CD14-positive monocyte (primary cell): ENCODE measurements at regions not wholly inside any gene's neighbourhood (a gene's known extent, or its start where the extent isn't known, plus 50 kb on each side); places are given as distances from the start of the nearest gene placed in this dataset.
A peak's percentile ranks its signal among the peaks of the same experiment; 100 is the strongest.

Experiments used
- DNase-seq, 3 donors: peaks; one replicate each; pipeline ENCODE4 v3.0.0-alpha.2; 2011 to 2022
- H2AFZ ChIP-seq: 2 replicates; pipeline ENCODE4 v1.6.0; 2012; ENCODE audit warnings: mild to moderate bottlenecking, low read depth, low read length, inconsistent platforms; ENCODE audit not compliant: insufficient read depth, poor library complexity, severe bottlenecking
- H3K27ac ChIP-seq, 2 donors: 1 replicate in 1 of 2; 2 replicates in 1 of 2; pipeline ENCODE4 v1.5.1; 2012 to 2013; ENCODE audit warnings: low read length in 2 of 2, control low read depth in 1 of 2, inconsistent platforms in 1 of 2, low read depth in 1 of 2, mild to moderate bottlenecking in 1 of 2
- H3K27me3 ChIP-seq, 2 donors: one replicate each; pipeline versions ENCODE4 v1.6.0 to v1.6.1; 2011 to 2013; ENCODE audit warnings: low read length in 2 of 2; ENCODE audit not compliant: control insufficient read depth in 2 of 2, insufficient read depth in 2 of 2
- H3K36me3 ChIP-seq, 2 donors: replicated peaks in 1 of 2; 1 replicate in 1 of 2; 2 replicates in 1 of 2; pipeline versions ENCODE4 v1.5.1 to v1.6.1; 2012 to 2013; ENCODE audit warnings: low read length in 2 of 2, control low read depth in 1 of 2, inconsistent platforms in 1 of 2, mild to moderate bottlenecking in 1 of 2; ENCODE audit not compliant: insufficient read depth in 2 of 2, control insufficient read depth in 1 of 2
- H3K4me1 ChIP-seq, 2 donors: 1 replicate in 1 of 2; 2 replicates in 1 of 2; pipeline versions ENCODE4 v1.5.1 to v1.6.1; 2012 to 2013; ENCODE audit warnings: low read length in 2 of 2, control low read depth in 1 of 2, inconsistent platforms in 1 of 2, mild to moderate bottlenecking in 1 of 2, moderate library complexity in 1 of 2; ENCODE audit not compliant: insufficient read depth in 2 of 2, control insufficient read depth in 1 of 2
- H3K4me2 ChIP-seq: replicated peaks from 2 replicates; pipeline ENCODE3; 2012; ENCODE audit warnings: low read length, moderate library complexity, mild to moderate bottlenecking; ENCODE audit not compliant: poor library complexity, severe bottlenecking; ENCODE audit errors: extremely low read depth
- H3K4me3 ChIP-seq, 3 experiments: fragments of 200-600 bp in 1 of 3; sonication (generic) in 1 of 3; replicated peaks in 1 of 3; 1 replicate in 2 of 3; 2 replicates in 1 of 3; pipeline ENCODE4 v1.5.1; 2011 to 2013; ENCODE audit warnings: low read length in 3 of 3, mild to moderate bottlenecking in 3 of 3, control low read depth in 2 of 3, low read depth in 2 of 3, inconsistent platforms in 1 of 3, moderate library complexity in 1 of 3
- H3K79me2 ChIP-seq: 2 replicates; pipeline ENCODE4 v1.6.0; 2012; ENCODE audit warnings: mild to moderate bottlenecking, control low read depth, inconsistent platforms, low read length, moderate library complexity; ENCODE audit not compliant: insufficient read depth
- H3K9ac ChIP-seq: 2 replicates; pipeline ENCODE4 v1.6.0; 2017; ENCODE audit warnings: low read length, mild to moderate bottlenecking; ENCODE audit not compliant: insufficient read depth, poor library complexity, severe bottlenecking
- H3K9me3 ChIP-seq, 2 donors: replicated peaks in 1 of 2; 1 replicate in 1 of 2; 2 replicates in 1 of 2; pipeline versions ENCODE4 v1.5.1 to v1.6.1; 2012 to 2013; ENCODE audit warnings: low read length in 2 of 2, control low read depth in 1 of 2; ENCODE audit not compliant: control insufficient read depth in 1 of 2, insufficient read depth in 1 of 2
- H4K20me1 ChIP-seq: 2 replicates; pipeline ENCODE4 v1.6.0; 2012; ENCODE audit warnings: mild to moderate bottlenecking, low read length, control low read depth, moderate library complexity; ENCODE audit not compliant: insufficient read depth
- H3K27ac Mint-ChIP-seq, 7 donors: one replicate each; pipeline ENCODE4 v1.8.0; 2020; ENCODE audit warnings: mild to moderate bottlenecking in 7 of 7, mixed read lengths in 7 of 7, moderate library complexity in 6 of 7, inconsistent platforms in 2 of 7
- H3K27me3 Mint-ChIP-seq, 3 donors: one replicate each; pipeline ENCODE4 v1.8.0; 2021 to 2022; ENCODE audit warnings: low read depth in 3 of 3, mild to moderate bottlenecking in 3 of 3, mixed read lengths in 3 of 3, moderate library complexity in 3 of 3, inconsistent platforms in 1 of 3
- H3K36me3 Mint-ChIP-seq, 2 donors: one replicate each; pipeline ENCODE4 v1.8.0; 2020; ENCODE audit warnings: mixed read lengths in 2 of 2, inconsistent platforms in 1 of 2, mild to moderate bottlenecking in 1 of 2
- H3K4me1 Mint-ChIP-seq: one replicate; pipeline ENCODE4 v1.8.0; 2020; ENCODE audit warnings: mild to moderate bottlenecking, mixed read lengths
- H3K4me3 Mint-ChIP-seq, 2 donors: one replicate each; pipeline ENCODE4 v1.8.0; 2020; ENCODE audit warnings: mild to moderate bottlenecking in 2 of 2, mixed read lengths in 2 of 2, moderate library complexity in 1 of 2
- H3K9me3 Mint-ChIP-seq, 7 donors: one replicate each; pipeline ENCODE4 v1.8.0; 2020 to 2022; ENCODE audit warnings: mixed read lengths in 7 of 7, mild to moderate bottlenecking in 6 of 7, moderate library complexity in 6 of 7, inconsistent platforms in 2 of 7
- WGBS: methylation state at CpG from one replicate; pipeline ENCODE4 v1.1.5; 2013; ENCODE audit warnings: missing lambda C conversion rate; ENCODE audit not compliant: insufficient coverage; 5-methylcytosine and 5-hydroxymethylcytosine counted together
- intact Hi-C, 2 donors: fragments of 100-400 bp; cut with micrococcal nuclease; formaldehyde crosslinking; loops; one replicate each; pipeline versions ENCODE4 v1.15.0 to v1.15.1; 2023
- TF ChIP-seq, protein P1 (sequence below): fragments of 200-600 bp; IDR thresholded peaks from one replicate; pipeline ENCODE4 v1.8.0; 2022; ENCODE audit warnings: antibody characterized with exemption, mild to moderate bottlenecking

DNA sequence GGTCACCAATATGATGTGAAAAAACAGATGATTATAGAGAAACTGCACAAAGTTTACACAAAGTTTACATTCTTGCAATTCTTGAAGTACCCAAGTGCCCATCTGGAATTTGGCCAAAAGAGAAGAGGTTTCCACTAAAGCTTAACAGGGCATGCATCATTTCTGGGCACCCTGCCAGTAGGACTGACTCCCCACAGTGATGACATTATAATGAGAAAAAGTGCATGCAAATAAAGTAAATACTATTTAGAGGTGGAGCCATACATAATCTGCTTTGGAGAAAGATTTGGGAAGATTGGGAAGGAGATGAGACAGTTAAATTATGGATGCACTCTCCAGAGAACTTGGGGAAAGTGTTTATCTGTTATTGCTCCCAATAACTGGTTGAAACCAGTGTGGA, 93.7 kb upstream of the TRPC3 start:
- DNase-seq = no peak
- H3K27me3 ChIP-seq = no peaks in the 10 kb centered on the region
- H3K36me3 ChIP-seq = no peaks in the 10 kb centered on the region
- Mint-ChIP-seq H3K4me3 (no peak overlapping the region), H3K27ac (no peak overlapping the region), H3K36me3 (no peaks in the 10 kb centered on the region), H3K4me1 (no peaks in the 10 kb centered on the region), H3K27me3 (peaks cover 0 to 3% (median 1%) of the 10 kb centered on the region in 3 donors), H3K9me3 (peaks cover 0 to 10% (median 0%) of the 10 kb centered on the region in 7 donors)
- H3K4me2 ChIP-seq = no peak overlapping the region
- H3K79me2 ChIP-seq = no peaks in the 10 kb centered on the region
- H2AFZ ChIP-seq = no peak overlapping the region
- no peaks in the 10 kb centered on the region for H4K20me1 ChIP-seq
- TF ChIP-seq, protein P1, sequence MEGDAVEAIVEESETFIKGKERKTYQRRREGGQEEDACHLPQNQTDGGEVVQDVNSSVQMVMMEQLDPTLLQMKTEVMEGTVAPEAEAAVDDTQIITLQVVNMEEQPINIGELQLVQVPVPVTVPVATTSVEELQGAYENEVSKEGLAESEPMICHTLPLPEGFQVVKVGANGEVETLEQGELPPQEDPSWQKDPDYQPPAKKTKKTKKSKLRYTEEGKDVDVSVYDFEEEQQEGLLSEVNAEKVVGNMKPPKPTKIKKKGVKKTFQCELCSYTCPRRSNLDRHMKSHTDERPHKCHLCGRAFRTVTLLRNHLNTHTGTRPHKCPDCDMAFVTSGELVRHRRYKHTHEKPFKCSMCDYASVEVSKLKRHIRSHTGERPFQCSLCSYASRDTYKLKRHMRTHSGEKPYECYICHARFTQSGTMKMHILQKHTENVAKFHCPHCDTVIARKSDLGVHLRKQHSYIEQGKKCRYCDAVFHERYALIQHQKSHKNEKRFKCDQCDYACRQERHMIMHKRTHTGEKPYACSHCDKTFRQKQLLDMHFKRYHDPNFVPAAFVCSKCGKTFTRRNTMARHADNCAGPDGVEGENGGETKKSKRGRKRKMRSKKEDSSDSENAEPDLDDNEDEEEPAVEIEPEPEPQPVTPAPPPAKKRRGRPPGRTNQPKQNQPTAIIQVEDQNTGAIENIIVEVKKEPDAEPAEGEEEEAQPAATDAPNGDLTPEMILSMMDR = no peak
- H3K4me1 ChIP-seq = no peaks in the 10 kb centered on the region
- H3K9me3 ChIP-seq = no peaks in the 10 kb centered on the region
- no peak overlapping the region for H3K4me3 ChIP-seq
- intact Hi-C loops = no loop called here
- H3K9ac ChIP-seq = no peak overlapping the region
- no peak overlapping the region for H3K27ac ChIP-seq

DNA sequence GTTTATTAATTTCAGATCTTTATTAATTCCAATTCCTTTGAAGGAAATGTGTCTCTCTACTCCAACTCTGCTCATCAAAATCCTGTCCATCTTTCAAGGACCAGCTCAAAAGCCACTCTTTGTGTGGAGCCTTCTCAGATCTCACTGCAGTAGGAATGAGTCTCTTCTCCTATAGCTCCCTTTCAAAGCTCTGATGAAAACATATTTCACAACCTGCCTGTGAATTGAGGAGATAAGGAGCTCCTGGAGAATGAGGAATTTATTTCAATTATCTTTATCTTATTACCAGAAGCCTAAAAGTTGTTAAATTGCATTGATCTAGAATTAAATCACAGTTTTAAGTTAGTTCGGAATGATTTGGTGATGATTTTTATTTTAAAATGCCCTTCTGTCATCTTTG, 92.6 kb upstream of the TRPC3 start:
- H3K27ac Mint-ChIP-seq = no peak overlapping the region
- no peaks in the 10 kb centered on the region for H3K4me1 Mint-ChIP-seq
- H3K4me3 Mint-ChIP-seq = peak overlapping the region in 1 of 2 donors; percentile 5
- TF ChIP-seq, protein P1 = no peak
- no peak overlapping the region for H3K9ac ChIP-seq
- H3K79me2 ChIP-seq = no peaks in the 10 kb centered on the region
- WGBS = no CpG with 5 or more reads among the region's 1 CpG
- H3K9me3 ChIP-seq = no peaks in the 10 kb centered on the region
- H3K4me2 ChIP-seq = no peak overlapping the region
- intact Hi-C loops = no loop called here
- H3K36me3 ChIP-seq = no peaks in the 10 kb centered on the region
- DNase-seq = no peak
- no peaks in the 10 kb centered on the region for H4K20me1 ChIP-seq
- H3K4me1 ChIP-seq = no peaks in the 10 kb centered on the region
- H3K27ac ChIP-seq = no peak overlapping the region
- no peak overlapping the region for H3K4me3 ChIP-seq
- H3K27me3 Mint-ChIP-seq = peaks cover 0 to 3% (median 1%) of the 10 kb centered on the region in 3 donors
- no peak overlapping the region for H2AFZ ChIP-seq
- no peaks in the 10 kb centered on the region for H3K36me3 Mint-ChIP-seq
- H3K27me3 ChIP-seq = no peaks in the 10 kb centered on the region
- peaks cover 0 to 6% (median 0%) of the 10 kb centered on the region in 7 donors for H3K9me3 Mint-ChIP-seq
